Neural cell (in vitro differentiated cells): ENCODE measurements at regions not wholly inside any gene's neighbourhood (a gene's known extent, or its start where the extent isn't known, plus 50 kb on each side); places are given as distances from the start of the nearest gene placed in this dataset.

Experiments
- EZH2 ChIP-seq: fragments of 200-600, 300-800 bp; shearing (Covaris generic), sonication (generic); IDR thresholded peaks from 2 replicates; pipeline ENCODE4 v1.6.1; 2014; ENCODE audit warnings: antibody characterized with exemption, low read length, borderline replicate concordance, mild to moderate bottlenecking; ENCODE audit not compliant: insufficient read depth, poor library complexity, severe bottlenecking
- POLR2AphosphoS5 ChIP-seq: IDR thresholded peaks from 2 replicates; pipeline ENCODE4 v1.6.1; 2012
- SMC3 ChIP-seq: fragments of 450-650 bp; conservative IDR thresholded peaks from 2 replicates; pipeline ENCODE4 v1.6.1; 2014; ENCODE audit warnings: antibody characterized with exemption, mild to moderate bottlenecking, moderate library complexity; ENCODE audit not compliant: poor library complexity
- TF ChIP-seq, protein P1 (sequence below): fragments of 450-650 bp; IDR thresholded peaks from 2 replicates; pipeline ENCODE4 v1.5.1; 2014; ENCODE audit warnings: antibody characterized with exemption, mild to moderate bottlenecking, moderate library complexity; ENCODE audit not compliant: poor library complexity, severe bottlenecking

DNA sequence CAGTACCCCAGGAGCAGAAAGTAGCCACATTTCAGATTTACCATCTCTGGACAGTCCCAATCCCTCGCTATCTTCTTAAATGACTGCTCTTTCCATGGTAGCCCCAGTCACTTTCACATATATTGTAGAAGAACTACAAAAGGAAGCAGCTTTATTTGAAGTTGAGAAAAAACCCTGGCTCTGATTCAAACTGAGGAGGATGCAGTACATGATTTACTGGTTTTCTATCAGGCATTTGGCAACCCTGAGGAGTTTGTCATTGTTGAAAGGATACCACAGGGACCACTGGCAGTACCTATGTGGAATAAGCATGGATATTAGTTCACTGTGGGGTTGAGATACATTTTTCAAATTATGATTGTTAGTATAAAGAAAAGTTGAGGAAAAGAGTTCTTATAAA, 640.9 kb upstream of the SETBP1 start:
- TF ChIP-seq, protein P1, sequence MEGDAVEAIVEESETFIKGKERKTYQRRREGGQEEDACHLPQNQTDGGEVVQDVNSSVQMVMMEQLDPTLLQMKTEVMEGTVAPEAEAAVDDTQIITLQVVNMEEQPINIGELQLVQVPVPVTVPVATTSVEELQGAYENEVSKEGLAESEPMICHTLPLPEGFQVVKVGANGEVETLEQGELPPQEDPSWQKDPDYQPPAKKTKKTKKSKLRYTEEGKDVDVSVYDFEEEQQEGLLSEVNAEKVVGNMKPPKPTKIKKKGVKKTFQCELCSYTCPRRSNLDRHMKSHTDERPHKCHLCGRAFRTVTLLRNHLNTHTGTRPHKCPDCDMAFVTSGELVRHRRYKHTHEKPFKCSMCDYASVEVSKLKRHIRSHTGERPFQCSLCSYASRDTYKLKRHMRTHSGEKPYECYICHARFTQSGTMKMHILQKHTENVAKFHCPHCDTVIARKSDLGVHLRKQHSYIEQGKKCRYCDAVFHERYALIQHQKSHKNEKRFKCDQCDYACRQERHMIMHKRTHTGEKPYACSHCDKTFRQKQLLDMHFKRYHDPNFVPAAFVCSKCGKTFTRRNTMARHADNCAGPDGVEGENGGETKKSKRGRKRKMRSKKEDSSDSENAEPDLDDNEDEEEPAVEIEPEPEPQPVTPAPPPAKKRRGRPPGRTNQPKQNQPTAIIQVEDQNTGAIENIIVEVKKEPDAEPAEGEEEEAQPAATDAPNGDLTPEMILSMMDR, result no peak
- TF ChIP-seq SMC3 (no peak), EZH2 (no peak), POLR2AphosphoS5 (no peak)
